ENCODE measurements at regions not wholly inside any gene's neighbourhood (a gene's known extent, or its start where the extent isn't known, plus 50 kb on each side); places are given as distances from the start of the nearest gene placed in this dataset.
"Not testable (repeated sequence)": the region's sequence is repeated elsewhere in the genome, so short reads cannot be mapped to it uniquely, and the experiment has no call there.

GRCh38 chr22:22771696-22772377 lies 115.8 kb upstream of the IGLL5 start:
- Histone ChIP-seq H3K36me3 (no peaks in the 10 kb centered on the region), H3K4me3 (no peak overlapping the region), H3K27me3 (peaks cover 0 to 6% of the 10 kb centered on the region in 2 donors), H3K9me3 (no peaks in the 10 kb centered on the region), H3K27ac (no peak overlapping the region), H3K4me1 (peaks cover 0 to 5% (median 0%) of the 10 kb centered on the region in 4 donors)
- DNase-seq (ENCODE audit: low spot score in 2 of 2) = no peak
- TF ChIP-seq POLR2A (IDR thresholded peaks at IDR 0.05) (no peak), EP300 (IDR thresholded peaks at IDR 0.05) (no peak), CTCF (IDR thresholded peaks at IDR 0.05) (no peak)
- 80 to 81% methylated on average over 4 of the region's 4 CpGs for WGBS, 2 donors

- TF ChIP-seq POLR2A (IDR thresholded peaks at IDR 0.05) (no peak), CTCF (IDR thresholded peaks at IDR 0.05) (no peak), EP300 (IDR thresholded peaks at IDR 0.05) (no peak)
These were observed 115.2 kb upstream of the IGLL5 start for GRCh38 chr22:22772396-22772795.

GRCh38 chr22:22772883-22773282 lies 114.7 kb upstream of the IGLL5 start:
- H3K27ac ChIP-seq = no peak overlapping the region
- no peaks in the 10 kb centered on the region for H3K36me3 ChIP-seq
- no peak overlapping the region for H3K4me3 ChIP-seq
- DNase-seq (ENCODE audit: low spot score in 2 of 2) = no peak
- no peaks in the 10 kb centered on the region for H3K9me3 ChIP-seq
- 85 to 95% methylated on average over 1 to 2 of the region's 2 CpGs for WGBS, 2 donors
- TF ChIP-seq CTCF (IDR thresholded peaks at IDR 0.05) (no peak), EP300 (IDR thresholded peaks at IDR 0.05) (no peak), POLR2A (IDR thresholded peaks at IDR 0.05) (no peak)
- peaks cover 0 to 5% (median 0%) of the 10 kb centered on the region in 4 donors for H3K4me1 ChIP-seq
- peaks cover 0 to 3% of the 10 kb centered on the region in 2 donors for H3K27me3 ChIP-seq

More at GRCh38 chr22:22772396-22772795, 115.2 kb upstream of the IGLL5 start:
- H3K4me1 ChIP-seq = peaks cover 0 to 5% (median 0%) of the 10 kb centered on the region in 4 donors
- no peaks in the 10 kb centered on the region for H3K9me3 ChIP-seq
- 80 to 84% methylated on average over 9 of the region's 9 CpGs for WGBS, 2 donors
- H3K36me3 ChIP-seq = no peaks in the 10 kb centered on the region
- H3K4me3 ChIP-seq = no peak overlapping the region
- peaks cover 0 to 6% of the 10 kb centered on the region in 2 donors for H3K27me3 ChIP-seq
- H3K27ac ChIP-seq = no peak overlapping the region
- no peak for DNase-seq (ENCODE audit: low spot score in 2 of 2)

GRCh38 chr22:22773427-22773826 lies 114.2 kb upstream of the IGLL5 start:
- 95 to 100% methylated on average over 5 of the region's 5 CpGs for WGBS, 2 donors
- H3K4me1 ChIP-seq = peaks cover 0 to 5% (median 0%) of the 10 kb centered on the region in 4 donors
- H3K36me3 ChIP-seq = no peaks in the 10 kb centered on the region
- TF ChIP-seq POLR2A (IDR thresholded peaks at IDR 0.05) (no peak), EP300 (IDR thresholded peaks at IDR 0.05) (no peak), CTCF (IDR thresholded peaks at IDR 0.05) (no peak)
- H3K4me3 ChIP-seq = no peak overlapping the region
- H3K27me3 ChIP-seq = no peaks in the 10 kb centered on the region
- no peak for DNase-seq (ENCODE audit: low spot score in 2 of 2)
- H3K27ac ChIP-seq = no peak overlapping the region
- H3K9me3 ChIP-seq = no peaks in the 10 kb centered on the region

GRCh38 chr22:22773979-22774604 lies 113.5 kb upstream of the IGLL5 start:
- Histone ChIP-seq H3K27ac (no peak overlapping the region), H3K9me3 (no peaks in the 10 kb centered on the region), H3K36me3 (no peaks in the 10 kb centered on the region), H3K27me3 (no peaks in the 10 kb centered on the region), H3K4me1 (peaks cover 0 to 5% (median 0%) of the 10 kb centered on the region in 4 donors), H3K4me3 (no peak overlapping the region)
- DNase-seq (ENCODE audit: low spot score in 2 of 2) = no peak
- WGBS, 2 donors = 64 to 74% methylated on average over 7 of the region's 7 CpGs
- no peak for TF ChIP-seq EP300 (IDR thresholded peaks at IDR 0.05)
- TF ChIP-seq POLR2A (IDR thresholded peaks at IDR 0.05) = no peak

GRCh38 chr22:22774762-22775161 lies 112.9 kb upstream of the IGLL5 start:
- H3K36me3 ChIP-seq; H3K4me3 ChIP-seq; H3K27ac ChIP-seq; H3K9me3 ChIP-seq; H3K4me1 ChIP-seq; DNase-seq (ENCODE audit: low spot score in 2 of 2); H3K27me3 ChIP-seq: not testable (repeated sequence)
- 82% methylated on average over 3 of the region's 3 CpGs for WGBS, 2 donors
